ENCODE measurements at regions not wholly inside any gene's neighbourhood (a gene's known extent, or its start where the extent isn't known, plus 50 kb on each side); places are given as distances from the start of the nearest gene placed in this dataset.

DNA sequence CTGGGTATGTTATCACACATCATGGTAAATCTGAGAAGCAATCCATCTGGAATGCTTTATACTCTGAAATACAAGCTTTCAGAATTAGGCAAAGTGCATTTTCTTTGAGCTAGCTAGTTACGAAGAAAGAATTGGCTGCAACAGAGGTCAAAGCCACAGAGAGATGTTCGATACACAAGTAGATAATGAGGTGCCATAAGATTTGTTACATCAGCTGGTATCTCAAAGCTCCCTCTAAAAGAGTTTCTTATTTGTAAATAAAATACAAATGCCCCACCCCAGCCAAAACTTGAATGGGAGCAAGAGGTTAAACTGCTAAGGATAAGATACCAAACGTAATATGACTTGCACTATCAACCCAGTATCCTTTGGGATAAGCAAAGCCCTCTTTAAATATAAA lies 84.0 kb upstream of the SLCO3A1 start:
- no peak for DNase-seq

DNA sequence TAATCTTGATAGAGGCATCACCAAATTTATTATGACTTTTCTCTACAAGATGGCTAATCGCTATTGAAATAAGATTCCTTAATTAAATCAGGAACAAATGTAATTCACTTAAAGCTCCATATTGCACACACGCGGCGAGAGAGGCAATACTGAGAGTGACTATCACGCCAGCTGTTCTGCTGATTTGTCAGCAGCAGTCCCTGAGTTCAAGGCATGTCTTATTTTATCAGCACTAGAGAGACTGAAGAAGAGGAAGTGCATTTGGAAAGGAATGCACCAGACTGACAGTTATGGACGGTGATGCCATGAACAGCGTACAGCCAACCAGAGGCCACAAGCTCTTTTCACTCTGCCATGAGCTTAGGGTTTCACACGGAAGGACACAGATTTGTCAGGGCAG lies 83.6 kb upstream of the SLCO3A1 start:
- no peak for DNase-seq

DNA sequence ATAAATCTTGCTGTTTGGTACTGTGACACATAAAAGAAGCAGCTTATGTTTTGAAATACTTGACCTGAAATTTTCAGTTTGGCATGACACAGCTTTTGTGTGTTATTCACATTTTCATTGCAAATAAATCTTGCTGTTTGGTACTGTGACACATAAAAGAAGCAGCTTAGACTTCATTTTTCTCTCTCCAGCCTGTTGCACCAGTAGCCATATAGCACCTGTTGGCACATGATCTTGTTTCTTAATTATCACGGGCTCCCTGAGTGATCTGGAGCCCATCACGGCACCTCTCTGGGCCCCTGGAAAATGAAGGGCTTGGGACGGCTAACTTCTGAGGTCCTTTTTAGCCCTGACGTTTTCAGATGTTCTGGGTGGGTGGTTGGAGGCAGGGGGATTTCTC lies 77.4 kb upstream of the SLCO3A1 start:
- no peak for DNase-seq

DNA sequence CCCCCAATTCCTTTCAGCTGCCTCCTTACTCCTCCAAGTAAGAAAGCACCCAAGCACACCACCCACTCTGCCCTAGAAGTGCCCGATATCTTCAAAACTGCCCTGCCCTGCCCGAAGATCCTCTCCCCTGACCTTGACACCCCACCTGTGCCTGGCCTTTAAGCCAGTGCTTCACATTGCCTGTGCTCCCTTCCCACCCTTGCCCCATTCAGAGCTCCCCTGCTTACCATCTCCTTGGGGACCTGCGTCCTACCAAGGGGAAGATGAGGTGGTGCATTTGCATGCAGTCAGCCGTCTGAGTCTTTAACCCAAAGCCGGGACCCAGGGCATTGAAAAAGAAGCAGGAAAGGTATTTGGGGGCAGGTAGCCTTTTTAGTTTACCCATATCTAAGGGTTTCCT lies 73.5 kb upstream of the SLCO3A1 start:
- no peak for DNase-seq

DNA sequence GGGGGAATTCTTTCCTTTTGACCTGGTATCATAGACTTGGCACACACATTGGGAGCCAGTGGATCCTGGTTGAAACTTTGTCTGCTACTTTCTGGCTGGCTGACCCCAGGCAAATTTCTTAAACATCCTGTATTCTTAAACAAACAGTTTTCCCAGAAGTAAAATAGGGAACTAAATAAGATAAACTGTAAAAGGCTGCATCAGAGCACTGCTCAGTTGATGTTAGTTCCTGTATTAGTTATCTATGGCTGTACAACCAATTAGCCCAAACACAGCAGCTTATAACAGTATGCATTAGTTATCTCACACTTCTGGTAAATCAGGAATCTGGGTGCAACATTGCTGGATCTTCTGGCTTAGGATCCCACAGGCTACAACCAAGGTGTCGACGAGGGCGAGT lies 73.1 kb upstream of the SLCO3A1 start:
- no peak for DNase-seq

DNA sequence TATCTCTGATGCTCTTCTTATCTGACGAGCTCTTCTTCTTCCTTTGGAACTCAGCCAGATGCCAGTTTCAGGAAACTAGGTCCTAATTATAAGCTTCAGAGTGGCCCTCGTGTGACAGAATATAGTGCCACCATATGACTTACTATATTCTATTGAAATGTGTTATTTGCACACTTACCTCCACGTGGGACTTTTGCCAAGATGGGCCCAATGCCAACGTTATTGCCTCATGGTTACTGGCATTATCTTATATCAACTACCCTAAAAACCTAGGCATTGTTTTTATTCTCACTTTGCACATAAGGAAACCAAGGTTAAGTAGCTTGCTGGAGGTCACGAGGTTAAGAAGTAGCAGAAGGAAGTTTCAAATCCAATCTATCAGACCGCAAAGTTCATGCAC lies 71.3 kb upstream of the SLCO3A1 start:
- no peak for DNase-seq

DNA sequence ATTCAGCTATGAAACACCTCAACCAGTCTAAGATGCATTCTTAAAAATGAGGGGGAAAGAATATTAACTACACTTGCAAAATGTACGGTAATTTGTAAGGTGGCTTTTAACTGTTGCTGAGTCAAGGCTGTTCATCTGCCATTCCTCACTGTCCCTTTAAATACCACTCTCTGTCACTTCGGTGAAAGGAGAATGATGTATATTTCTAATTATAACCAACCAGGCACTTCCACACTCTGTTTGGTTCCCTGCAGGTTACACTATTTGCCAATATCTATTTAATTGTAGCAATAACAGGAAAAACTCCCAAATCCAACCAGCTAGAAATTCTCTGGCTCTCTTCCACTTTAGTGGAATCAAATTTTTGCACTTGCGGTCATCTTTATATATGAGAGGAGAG lies 70.5 kb upstream of the SLCO3A1 start:
- DNase-seq = no peak

DNA sequence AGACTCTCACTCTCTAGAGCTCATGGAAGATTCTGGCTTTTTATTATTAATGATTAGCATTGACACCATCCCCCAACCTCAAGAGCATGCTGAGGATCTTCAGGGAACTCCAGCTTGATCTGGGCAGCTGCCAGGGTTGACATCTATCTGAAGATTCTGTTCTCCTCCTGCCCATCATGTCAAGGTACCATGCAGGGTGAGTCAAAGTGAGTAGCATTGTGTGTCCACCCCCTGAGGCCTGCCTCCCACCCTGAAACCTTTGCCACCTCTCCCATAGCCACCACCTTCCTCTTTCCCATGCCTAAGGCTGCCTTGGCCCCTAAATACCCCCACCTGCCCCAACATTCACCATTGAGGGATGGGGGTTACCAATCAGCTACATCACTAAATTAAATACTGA lies 70.1 kb upstream of the SLCO3A1 start:
- no peak for DNase-seq

DNA sequence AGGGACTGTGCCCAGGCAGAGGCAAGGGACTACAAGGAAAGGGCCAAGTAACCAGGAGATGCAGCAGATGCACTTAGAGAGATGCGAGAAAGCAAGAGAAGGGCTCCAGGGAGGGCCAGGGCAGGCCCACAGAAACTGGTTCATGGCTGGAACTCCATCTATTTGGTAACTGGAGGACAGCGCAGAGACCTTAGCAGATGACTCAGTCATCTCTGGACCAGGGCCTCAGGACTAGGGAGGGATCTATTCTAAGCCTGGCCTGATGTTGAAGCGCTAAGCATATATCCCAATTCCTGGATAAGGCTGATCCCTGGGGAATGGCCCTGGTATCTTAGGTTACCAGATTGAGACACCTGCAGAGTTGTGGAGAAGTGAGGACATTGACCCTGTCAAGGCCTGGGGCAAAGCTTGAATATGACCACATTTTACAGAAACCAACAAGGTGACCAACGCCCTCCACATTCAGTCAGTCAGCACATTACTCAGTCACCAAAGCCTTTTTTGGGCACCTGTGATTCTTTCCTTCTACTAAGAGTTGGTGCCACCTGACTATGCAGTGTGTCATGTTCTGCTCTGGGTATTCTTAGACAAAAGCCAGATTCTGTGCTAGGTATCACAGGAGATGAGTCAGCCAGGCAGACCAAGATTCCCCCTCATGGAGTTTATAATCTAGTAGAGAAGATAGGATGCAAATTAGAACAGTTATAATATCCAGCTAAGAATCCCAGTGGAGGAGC lies 68.4 kb upstream of the SLCO3A1 start:
- DNase-seq = no peak

DNA sequence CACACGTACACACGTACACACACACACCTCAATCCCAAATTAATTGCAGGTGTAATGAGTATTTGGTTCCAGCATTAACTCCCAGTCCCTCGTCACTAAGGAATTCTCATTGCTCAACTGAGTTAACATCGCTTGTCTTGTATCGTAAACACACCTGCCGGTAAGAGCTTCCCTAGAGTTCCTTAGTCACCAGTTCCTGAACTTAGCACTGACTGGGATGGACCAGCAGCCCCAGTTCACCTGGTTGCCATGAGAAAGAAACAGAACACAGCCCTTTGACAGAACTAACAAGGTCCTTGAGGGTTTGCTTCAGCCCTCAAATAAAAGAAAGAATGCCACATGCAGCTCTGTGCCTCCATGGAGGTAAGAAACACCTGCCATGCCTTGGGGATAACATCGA lies 66.3 kb upstream of the SLCO3A1 start:
- DNase-seq = no peak

DNA sequence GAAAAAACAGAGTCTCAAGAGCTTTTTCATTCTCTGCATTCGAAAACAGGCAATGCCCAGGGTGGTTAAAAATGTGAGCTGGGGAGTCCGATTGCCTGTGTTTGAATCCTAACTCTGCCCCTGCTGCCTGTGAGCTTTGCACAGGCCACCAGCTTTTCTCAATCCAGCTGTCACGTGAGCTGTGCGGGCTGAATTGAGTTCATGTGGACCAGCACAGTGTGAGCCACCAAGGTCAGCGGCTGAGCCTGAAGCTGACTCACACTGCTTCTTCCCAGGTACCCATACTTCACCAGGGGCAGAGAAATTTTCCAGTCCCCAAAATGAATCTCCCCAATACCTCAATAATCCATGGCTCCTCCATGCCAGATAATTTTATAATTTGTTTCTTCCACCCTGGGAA lies 64.4 kb upstream of the SLCO3A1 start:
- DNase-seq = no peak

DNA sequence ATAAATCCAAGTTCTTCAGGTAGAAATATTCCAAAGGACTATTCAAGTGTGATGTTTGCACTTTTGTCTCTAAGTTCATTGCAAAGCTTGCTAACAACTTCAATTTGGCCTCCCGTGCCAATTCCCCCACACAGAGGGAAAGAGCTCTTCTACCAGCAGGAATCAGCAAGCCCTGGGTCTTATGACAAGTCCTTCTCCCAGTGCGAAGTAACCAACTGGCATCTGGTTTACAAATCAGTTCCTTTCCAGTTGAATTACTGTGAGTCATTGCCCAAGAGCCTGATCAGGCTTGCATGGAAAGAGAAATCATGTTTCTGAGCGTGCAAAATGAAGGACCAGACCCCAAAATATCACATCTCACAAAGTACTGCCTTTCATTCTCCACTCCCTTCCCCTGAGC lies 62.7 kb upstream of the SLCO3A1 start:
- DNase-seq = no peak

DNA sequence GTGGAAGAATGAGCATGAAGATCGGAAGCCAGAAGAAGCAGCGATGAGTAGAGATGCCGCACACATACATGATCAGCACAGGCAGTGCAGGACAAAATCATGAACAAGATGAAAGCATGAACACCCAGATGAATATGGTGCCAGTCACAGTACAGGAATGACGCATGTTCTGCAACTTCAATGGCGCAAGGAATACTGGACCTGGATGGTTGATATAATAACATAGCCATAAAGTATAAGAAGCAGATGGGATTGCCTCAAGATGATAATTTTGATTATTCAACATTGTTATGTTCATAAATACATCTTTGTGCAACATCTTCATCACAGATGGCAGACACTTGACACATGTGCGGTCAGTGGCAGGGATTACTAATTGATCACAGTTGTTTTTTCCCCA lies 59.7 kb upstream of the SLCO3A1 start:
- DNase-seq = no peak

DNA sequence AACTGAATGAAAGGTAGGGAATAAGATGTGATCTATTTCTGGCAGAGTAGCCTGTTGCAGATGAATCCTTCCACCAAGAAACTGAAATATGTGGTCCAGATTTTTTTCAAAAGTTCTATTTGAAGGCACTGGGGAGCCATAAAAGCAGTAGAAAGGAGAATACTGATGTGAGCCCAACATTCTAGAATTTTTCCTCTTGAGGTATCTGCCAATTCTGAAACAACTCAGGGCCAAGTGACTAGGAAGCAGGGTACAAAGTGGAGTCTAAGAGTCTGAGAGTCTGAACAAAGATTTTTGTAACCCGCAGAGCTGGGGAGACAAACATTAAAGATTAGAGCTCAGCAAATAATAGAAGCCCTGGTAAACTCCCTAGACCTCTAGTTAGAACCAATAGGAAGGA lies 58.3 kb upstream of the SLCO3A1 start:
- DNase-seq = no peak

DNA sequence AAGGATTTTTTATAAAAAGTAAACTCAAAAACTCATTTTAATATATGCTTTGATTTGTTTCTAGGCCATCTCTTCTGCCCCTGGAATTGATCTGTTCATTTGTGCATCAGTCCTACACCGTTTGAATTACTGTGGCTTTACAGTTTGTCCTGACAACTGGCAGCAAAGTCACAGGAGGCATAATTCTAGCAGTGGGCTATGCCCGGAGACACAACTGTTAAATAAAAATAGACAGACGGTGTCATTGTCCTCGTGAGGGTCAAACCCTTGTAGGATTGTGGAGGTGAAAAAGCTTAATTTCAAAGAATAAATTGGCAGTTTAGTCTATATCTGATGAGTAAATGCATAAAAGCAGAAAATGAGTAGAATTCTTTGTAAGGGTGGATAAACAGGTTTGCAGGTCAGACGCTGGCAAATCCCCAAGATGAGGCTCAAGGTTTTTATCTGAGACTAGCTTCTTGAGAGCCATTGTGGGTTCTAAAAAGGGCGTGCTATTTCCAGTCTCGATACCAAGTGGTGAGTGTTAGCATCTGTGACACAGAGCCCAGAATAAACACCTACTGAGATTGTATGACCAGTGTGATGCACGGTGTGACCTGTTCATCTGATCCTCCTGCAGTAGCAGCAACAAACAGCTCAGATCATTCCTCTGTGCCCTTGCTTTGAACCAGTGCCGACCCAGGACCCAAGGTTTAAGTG lies 51.5 kb upstream of the SLCO3A1 start:
- DNase-seq = no peak

DNA sequence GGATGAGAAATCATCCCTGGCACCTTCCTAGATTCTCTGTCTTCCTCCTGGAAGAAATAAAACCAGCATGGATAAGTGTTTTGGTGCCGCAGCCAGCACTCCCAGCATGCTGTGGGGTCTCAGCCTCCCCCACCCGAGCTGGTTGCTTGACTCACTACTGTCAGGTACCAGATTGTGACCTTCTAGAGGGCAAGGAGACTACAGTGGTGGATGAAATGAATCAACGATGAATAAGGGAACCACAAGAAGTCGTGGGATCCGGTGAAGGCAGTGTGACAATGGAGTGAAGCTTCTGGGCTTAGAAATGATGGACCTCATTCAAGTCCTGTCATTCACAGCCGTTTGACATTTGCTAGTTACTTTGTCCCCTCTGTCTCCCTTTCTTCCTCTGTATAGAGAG lies 50.2 kb upstream of the SLCO3A1 start:
- DNase-seq = no peak
